DMS 273 (cell line): ENCODE measurements at regions not wholly inside any gene's neighbourhood (a gene's known extent, or its start where the extent isn't known, plus 50 kb on each side); places are given as distances from the start of the nearest gene placed in this dataset.
"Not testable (repeated sequence)": the region's sequence is repeated elsewhere in the genome, so short reads cannot be mapped to it uniquely, and the experiment has no call there.

Experiments used
- DNase-seq: peaks from one replicate; lab custom pipeline; 2025; ENCODE audit not compliant: unreplicated experiment; lab: John Stamatoyannopoulos, UW

GRCh38 chr5:167356374-167356773 lies 935.1 kb upstream of the WWC1 start:
- DNase-seq, result no peak

- DNase-seq, result no peak
Observed at GRCh38 chr5:167358868-167359492, 932.5 kb upstream of the WWC1 start.

- no peak for DNase-seq
Observed at GRCh38 chr5:167361795-167362194, 929.6 kb upstream of the WWC1 start.

GRCh38 chr5:167363065-167363464 lies 928.4 kb upstream of the WWC1 start:
- DNase-seq, result no peak

- no peak for DNase-seq
Observed at GRCh38 chr5:167375125-167375524, 916.3 kb upstream of the WWC1 start.

- DNase-seq, result no peak
Observed at GRCh38 chr5:167378894-167379723, 912.3 kb upstream of the WWC1 start.

- DNase-seq, result no peak
Observed at GRCh38 chr5:167381457-167381856, 910.0 kb upstream of the WWC1 start.

- no peak for DNase-seq
Observed at GRCh38 chr5:167389537-167389936, 901.9 kb upstream of the WWC1 start.

- not testable (repeated sequence) for DNase-seq
Observed at GRCh38 chr5:167391286-167391685, 900.2 kb upstream of the WWC1 start.

GRCh38 chr5:167392240-167392639 lies 899.2 kb upstream of the WWC1 start:
- no peak for DNase-seq

GRCh38 chr5:167393358-167393757 lies 898.1 kb upstream of the WWC1 start:
- DNase-seq, result no peak

- DNase-seq, result no peak
Observed at GRCh38 chr5:167402671-167403070, 888.8 kb upstream of the WWC1 start.

GRCh38 chr5:167406513-167406912 lies 884.9 kb upstream of the WWC1 start:
- DNase-seq, result no peak

GRCh38 chr5:167412556-167412955 lies 878.9 kb upstream of the WWC1 start:
- DNase-seq, result no peak

GRCh38 chr5:167413506-167413905 lies 877.9 kb upstream of the WWC1 start:
- no peak for DNase-seq

- DNase-seq, result no peak
Observed at GRCh38 chr5:167414611-167415010, 876.8 kb upstream of the WWC1 start.

GRCh38 chr5:167415779-167416746 lies 875.4 kb upstream of the WWC1 start:
- no peak for DNase-seq

GRCh38 chr5:167417662-167418061 lies 873.8 kb upstream of the WWC1 start:
- DNase-seq, result no peak

GRCh38 chr5:167425161-167425560 lies 866.3 kb upstream of the WWC1 start:
- no peak for DNase-seq

- no peak for DNase-seq
Observed at GRCh38 chr5:167426501-167426900, 864.9 kb upstream of the WWC1 start.

GRCh38 chr5:167427641-167428040 lies 863.8 kb upstream of the WWC1 start:
- not testable (repeated sequence) for DNase-seq
